ENCODE measurements at regions not wholly inside any gene's neighbourhood (a gene's known extent, or its start where the extent isn't known, plus 50 kb on each side); places are given as distances from the start of the nearest gene placed in this dataset.

GRCh38 chr4:111871802-111872201 is 273.5 kb upstream of the FAM241A start:
- TF ChIP-seq CTCF (conservative IDR thresholded peaks at IDR 0.05; ENCODE audit: low read length) (no peak), EZH2phosphoT487 (IDR thresholded peaks at IDR 0.05; ENCODE audit: borderline replicate concordance, low read depth, low read length) (no peak)

All from OCI-LY7 (cell line).